ENCODE measurements at regions not wholly inside any gene's neighbourhood (a gene's known extent, or its start where the extent isn't known, plus 50 kb on each side); places are given as distances from the start of the nearest gene placed in this dataset.

DNA sequence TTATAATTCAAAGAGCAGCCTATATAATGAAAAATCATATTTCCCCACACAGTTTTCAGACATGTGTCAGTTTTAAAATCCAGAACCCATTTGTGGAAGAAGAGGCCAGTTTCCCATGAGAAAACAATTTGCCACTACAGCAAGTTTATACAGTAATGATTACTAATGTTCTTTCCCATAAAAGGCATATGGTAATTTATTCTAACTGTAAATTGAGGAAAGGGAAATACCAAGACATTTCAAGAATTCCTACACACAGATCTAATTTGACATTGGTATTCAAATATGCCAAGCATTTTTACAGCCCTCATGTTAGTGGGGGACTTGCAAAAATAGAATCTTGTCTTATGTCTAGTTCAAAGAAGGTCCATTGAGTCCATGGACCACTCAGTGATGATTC lies 1368.6 kb downstream of the FSTL5 start:
- TF ChIP-seq, protein P1, sequence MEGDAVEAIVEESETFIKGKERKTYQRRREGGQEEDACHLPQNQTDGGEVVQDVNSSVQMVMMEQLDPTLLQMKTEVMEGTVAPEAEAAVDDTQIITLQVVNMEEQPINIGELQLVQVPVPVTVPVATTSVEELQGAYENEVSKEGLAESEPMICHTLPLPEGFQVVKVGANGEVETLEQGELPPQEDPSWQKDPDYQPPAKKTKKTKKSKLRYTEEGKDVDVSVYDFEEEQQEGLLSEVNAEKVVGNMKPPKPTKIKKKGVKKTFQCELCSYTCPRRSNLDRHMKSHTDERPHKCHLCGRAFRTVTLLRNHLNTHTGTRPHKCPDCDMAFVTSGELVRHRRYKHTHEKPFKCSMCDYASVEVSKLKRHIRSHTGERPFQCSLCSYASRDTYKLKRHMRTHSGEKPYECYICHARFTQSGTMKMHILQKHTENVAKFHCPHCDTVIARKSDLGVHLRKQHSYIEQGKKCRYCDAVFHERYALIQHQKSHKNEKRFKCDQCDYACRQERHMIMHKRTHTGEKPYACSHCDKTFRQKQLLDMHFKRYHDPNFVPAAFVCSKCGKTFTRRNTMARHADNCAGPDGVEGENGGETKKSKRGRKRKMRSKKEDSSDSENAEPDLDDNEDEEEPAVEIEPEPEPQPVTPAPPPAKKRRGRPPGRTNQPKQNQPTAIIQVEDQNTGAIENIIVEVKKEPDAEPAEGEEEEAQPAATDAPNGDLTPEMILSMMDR (conservative IDR thresholded peaks at IDR 0.05; ENCODE audit: control insufficient read depth, insufficient read depth, low read depth, low read length) = no peak
- no peak for DNase-seq (ENCODE audit: low read depth)

DNA sequence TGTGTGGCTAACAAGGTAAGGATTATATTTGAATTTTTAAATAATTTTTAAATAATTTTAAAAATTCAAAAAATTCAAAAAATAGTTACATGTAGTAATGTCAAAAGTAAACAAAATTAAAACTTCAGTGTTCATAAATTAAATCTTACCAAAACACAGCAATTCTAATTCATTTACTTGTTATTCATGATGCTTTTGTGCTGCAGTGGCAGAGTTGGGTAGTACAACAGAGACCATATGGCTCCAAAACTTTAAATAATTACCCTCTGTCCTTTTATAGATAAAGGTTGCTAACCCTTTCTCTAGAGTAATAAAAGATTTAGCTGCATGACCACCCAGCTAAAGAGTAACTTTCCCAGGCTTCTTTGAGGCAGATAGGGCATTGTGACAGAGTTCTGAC lies 1355.6 kb downstream of the FSTL5 start:
- DNase-seq (ENCODE audit: low read depth) = no peak
- no peak overlapping the region for H3K4me3 ChIP-seq (ENCODE audit: control insufficient read depth, low read depth, low read length)
- TF ChIP-seq, protein P1 (conservative IDR thresholded peaks at IDR 0.05; ENCODE audit: control insufficient read depth, insufficient read depth, low read depth, low read length) = no peak

More for the DNA sequence above, 1368.6 kb downstream of the FSTL5 start:
- H3K4me3 ChIP-seq (ENCODE audit: control insufficient read depth, low read depth, low read length) = no peak overlapping the region

DNA sequence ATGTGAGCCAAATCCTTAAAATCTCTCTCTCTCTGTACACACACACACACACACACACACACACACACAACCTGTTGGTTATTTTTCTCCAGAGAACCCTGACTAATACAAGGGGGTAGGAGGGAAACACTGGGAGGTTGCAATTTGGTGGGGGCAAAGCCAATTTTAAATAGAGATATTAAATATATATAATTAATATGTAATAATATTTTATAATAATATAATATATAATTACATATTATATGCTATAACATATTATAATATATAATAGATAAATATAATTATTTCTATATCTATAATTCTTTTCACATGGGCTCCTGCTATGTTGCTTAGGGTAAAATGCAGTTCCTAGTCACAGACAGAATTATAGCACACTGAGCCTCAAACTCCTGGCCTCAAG lies 1354.2 kb downstream of the FSTL5 start:
- no peak for DNase-seq (ENCODE audit: low read depth)
- TF ChIP-seq, protein P1 (conservative IDR thresholded peaks at IDR 0.05; ENCODE audit: control insufficient read depth, insufficient read depth, low read depth, low read length) = no peak

DNA sequence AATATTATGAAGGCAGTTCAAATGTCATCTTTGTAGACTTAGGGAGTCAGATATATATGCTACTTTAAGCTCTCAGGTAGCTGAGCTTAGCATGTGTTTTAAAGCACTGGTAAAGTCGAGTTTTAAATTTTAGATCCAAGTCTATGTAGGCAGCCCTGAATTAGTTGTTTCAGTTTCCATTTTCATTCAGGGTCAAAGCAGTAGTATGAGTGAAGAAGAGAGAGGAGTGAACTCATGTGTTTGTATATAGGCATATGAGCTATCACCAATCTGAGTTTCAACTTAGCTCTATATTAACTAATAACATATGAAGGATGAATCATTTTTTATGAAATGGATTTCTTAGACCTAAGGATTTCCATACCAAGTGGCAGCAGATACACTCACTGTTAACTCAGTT lies 1353.4 kb downstream of the FSTL5 start:
- H3K4me3 ChIP-seq (ENCODE audit: control insufficient read depth, low read depth, low read length) = no peak overlapping the region
- TF ChIP-seq, protein P1 (conservative IDR thresholded peaks at IDR 0.05; ENCODE audit: control insufficient read depth, insufficient read depth, low read depth, low read length) = no peak
- DNase-seq (ENCODE audit: low read depth) = no peak

More for the DNA sequence above, 1354.2 kb downstream of the FSTL5 start:
- H3K4me3 ChIP-seq (ENCODE audit: control insufficient read depth, low read depth, low read length) = no peak overlapping the region

DNA sequence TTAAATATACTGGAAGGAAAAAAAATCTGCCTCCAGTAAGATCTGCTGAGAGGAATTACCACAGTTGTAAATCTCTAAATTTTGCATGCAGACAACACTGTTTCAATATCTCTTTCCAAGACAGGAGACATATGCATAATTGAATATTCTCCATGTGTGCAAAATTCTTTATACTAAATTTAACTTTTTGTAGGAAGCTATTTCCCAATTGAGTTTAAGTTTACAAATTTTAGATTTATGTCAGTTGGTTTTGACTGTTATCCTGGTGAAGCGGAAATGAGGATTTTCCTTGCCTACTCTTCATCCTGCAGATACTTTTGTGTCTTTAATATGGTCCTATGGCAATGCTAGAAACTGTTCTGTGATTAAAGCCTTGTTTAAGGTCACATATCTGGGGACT lies 1352.9 kb downstream of the FSTL5 start:
- DNase-seq (ENCODE audit: low read depth) = no peak
- TF ChIP-seq, protein P1 (conservative IDR thresholded peaks at IDR 0.05; ENCODE audit: control insufficient read depth, insufficient read depth, low read depth, low read length) = no peak
- no peak overlapping the region for H3K4me3 ChIP-seq (ENCODE audit: control insufficient read depth, low read depth, low read length)

DNA sequence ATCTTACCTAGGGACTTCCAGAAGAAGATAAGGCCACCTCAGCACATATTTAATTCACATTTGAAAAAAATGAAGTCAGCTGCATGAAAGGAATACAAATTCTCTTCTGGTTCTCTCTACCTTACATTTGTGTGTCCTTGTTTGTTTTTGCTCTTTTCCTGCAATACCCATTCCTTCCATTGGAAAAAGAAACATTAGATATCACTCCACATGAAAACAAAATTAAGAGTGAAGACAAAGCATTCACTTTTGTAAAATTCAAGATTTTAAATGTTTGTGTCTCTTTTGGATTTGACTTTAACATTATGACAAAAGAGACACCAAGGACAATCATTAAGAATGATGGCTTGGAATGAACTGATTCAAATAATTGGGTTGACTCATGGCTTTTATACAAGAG lies 1351.8 kb downstream of the FSTL5 start:
- TF ChIP-seq, protein P1 (conservative IDR thresholded peaks at IDR 0.05; ENCODE audit: control insufficient read depth, insufficient read depth, low read depth, low read length) = no peak
- H3K4me3 ChIP-seq (ENCODE audit: control insufficient read depth, low read depth, low read length) = no peak overlapping the region
- DNase-seq (ENCODE audit: low read depth) = no peak

DNA sequence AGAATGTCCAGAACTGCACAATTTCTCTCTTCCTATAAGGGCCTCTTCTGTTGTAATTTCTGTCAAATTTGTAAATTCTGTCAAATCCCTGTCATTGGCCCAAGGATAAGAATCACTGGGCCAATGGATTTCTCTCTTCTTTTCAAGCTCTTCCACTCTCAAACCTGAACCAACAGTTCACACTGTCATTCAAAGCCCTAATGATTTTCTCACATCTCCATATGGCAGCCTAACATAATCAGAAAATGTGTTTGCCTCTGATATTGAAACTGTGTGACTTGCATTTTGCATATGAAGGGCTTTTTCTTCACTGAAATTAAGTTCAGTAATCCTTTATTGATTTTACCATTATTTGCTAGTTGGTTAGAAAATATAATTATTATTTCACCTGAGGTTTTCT lies 1349.1 kb downstream of the FSTL5 start:
- TF ChIP-seq, protein P1 (conservative IDR thresholded peaks at IDR 0.05; ENCODE audit: control insufficient read depth, insufficient read depth, low read depth, low read length) = no peak
- no peak for DNase-seq (ENCODE audit: low read depth)
- no peak overlapping the region for H3K4me3 ChIP-seq (ENCODE audit: control insufficient read depth, low read depth, low read length)

Data from fibroblast of mammary gland (primary cell).